ENCODE measurements at regions not wholly inside any gene's neighbourhood (a gene's known extent, or its start where the extent isn't known, plus 50 kb on each side); places are given as distances from the start of the nearest gene placed in this dataset.

GRCh38 chr15:62853841-62854225 is 188.7 kb upstream of the TPM1 start:
- Mint-ChIP-seq H3K9me3 (ENCODE audit: low read depth, unreplicated experiment) (no peaks in the 10 kb centered on the region), H3K4me3 (ENCODE audit: low read depth, unreplicated experiment) (no peak overlapping the region), H3K27me3 (ENCODE audit: unreplicated experiment) (no peaks in the 10 kb centered on the region), H3K36me3 (ENCODE audit: insufficient read depth, unreplicated experiment) (peaks cover 23% of the 10 kb centered on the region), H3K27ac (ENCODE audit: unreplicated experiment) (no peak overlapping the region), H3K4me1 (ENCODE audit: low read depth, unreplicated experiment) (peaks cover 88% of the 10 kb centered on the region)
- no peak for TF ChIP-seq CTCF (IDR thresholded peaks at IDR 0.05; ENCODE audit: unreplicated experiment)
- intact Hi-C loops (cut with micrococcal nuclease; ENCODE audit: unreplicated experiment): no loop called here
- no peak for DNase-seq
- no TSS peak for BruUV-seq (replicated peaks)
- CTCF ChIA-PET: interaction anchor here (0.9 to 3.1 kb wide), 7 partner anchors 33 to 195 kb away, joined by 3 to 8 read pairs (median 6); no protein-coding TSS in a partner anchor

- Mint-ChIP-seq H3K27ac (ENCODE audit: unreplicated experiment) (no peak overlapping the region), H3K9me3 (ENCODE audit: low read depth, unreplicated experiment) (peaks cover under 1% of the 10 kb centered on the region), H3K4me1 (ENCODE audit: low read depth, unreplicated experiment) (peaks cover 81% of the 10 kb centered on the region), H3K4me3 (ENCODE audit: low read depth, unreplicated experiment) (no peak overlapping the region), H3K36me3 (ENCODE audit: insufficient read depth, unreplicated experiment) (peaks cover 23% of the 10 kb centered on the region), H3K27me3 (ENCODE audit: unreplicated experiment) (no peaks in the 10 kb centered on the region)
- no TSS peak for BruUV-seq (replicated peaks)
- intact Hi-C loops (cut with micrococcal nuclease; ENCODE audit: unreplicated experiment): no loop called here
- TF ChIP-seq CTCF (IDR thresholded peaks at IDR 0.05; ENCODE audit: unreplicated experiment): no peak
- DNase-seq: no peak
- CTCF ChIA-PET: interaction anchor here (3.1 kb wide), 1 partner anchor 72 kb away, joined by 8 read pairs; no protein-coding TSS in a partner anchor
Observed at GRCh38 chr15:62854420-62855084, 188.0 kb upstream of the TPM1 start.

GRCh38 chr15:62855085-62855476 is 187.5 kb upstream of the TPM1 start:
- peaks cover 23% of the 10 kb centered on the region for H3K36me3 Mint-ChIP-seq (ENCODE audit: insufficient read depth, unreplicated experiment)
- peaks cover 3% of the 10 kb centered on the region for H3K9me3 Mint-ChIP-seq (ENCODE audit: low read depth, unreplicated experiment)
- BruUV-seq (replicated peaks): no TSS peak
- no peak for TF ChIP-seq CTCF (IDR thresholded peaks at IDR 0.05; ENCODE audit: unreplicated experiment)
- CTCF ChIA-PET: no interaction called here
- H3K4me1 Mint-ChIP-seq (ENCODE audit: low read depth, unreplicated experiment): peaks cover 76% of the 10 kb centered on the region
- no peak for DNase-seq
- intact Hi-C loops (cut with micrococcal nuclease; ENCODE audit: unreplicated experiment): no loop called here
- no peak overlapping the region for H3K27ac Mint-ChIP-seq (ENCODE audit: unreplicated experiment)
- no peak overlapping the region for H3K4me3 Mint-ChIP-seq (ENCODE audit: low read depth, unreplicated experiment)
- H3K27me3 Mint-ChIP-seq (ENCODE audit: unreplicated experiment): no peaks in the 10 kb centered on the region

GRCh38 chr15:62856466-62857246 is 185.9 kb upstream of the TPM1 start:
- H3K9me3 Mint-ChIP-seq (ENCODE audit: low read depth, unreplicated experiment): peaks cover 3% of the 10 kb centered on the region
- peaks cover 61% of the 10 kb centered on the region for H3K4me1 Mint-ChIP-seq (ENCODE audit: low read depth, unreplicated experiment)
- BruUV-seq (replicated peaks): no TSS peak
- no peak for DNase-seq
- CTCF ChIA-PET: interaction anchor here (1.0 to 1.3 kb wide), 3 partner anchors 70 to 255 kb away, joined by 3 read pairs; no protein-coding TSS in a partner anchor
- peak overlapping the region; percentile 88 for H3K27ac Mint-ChIP-seq (ENCODE audit: unreplicated experiment)
- peaks cover 13% of the 10 kb centered on the region for H3K36me3 Mint-ChIP-seq (ENCODE audit: insufficient read depth, unreplicated experiment)
- no peaks in the 10 kb centered on the region for H3K27me3 Mint-ChIP-seq (ENCODE audit: unreplicated experiment)
- TF ChIP-seq CTCF (IDR thresholded peaks at IDR 0.05; ENCODE audit: unreplicated experiment): no peak
- H3K4me3 Mint-ChIP-seq (ENCODE audit: low read depth, unreplicated experiment): no peak overlapping the region
- intact Hi-C loops (cut with micrococcal nuclease; ENCODE audit: unreplicated experiment): loop anchor here (2.0 kb wide), 1 partner anchor 72 kb away; no protein-coding TSS in a partner anchor

All from Calu3 (cell line).